ENCODE measurements at regions not wholly inside any gene's neighbourhood (a gene's known extent, or its start where the extent isn't known, plus 50 kb on each side); places are given as distances from the start of the nearest gene placed in this dataset.

DNA sequence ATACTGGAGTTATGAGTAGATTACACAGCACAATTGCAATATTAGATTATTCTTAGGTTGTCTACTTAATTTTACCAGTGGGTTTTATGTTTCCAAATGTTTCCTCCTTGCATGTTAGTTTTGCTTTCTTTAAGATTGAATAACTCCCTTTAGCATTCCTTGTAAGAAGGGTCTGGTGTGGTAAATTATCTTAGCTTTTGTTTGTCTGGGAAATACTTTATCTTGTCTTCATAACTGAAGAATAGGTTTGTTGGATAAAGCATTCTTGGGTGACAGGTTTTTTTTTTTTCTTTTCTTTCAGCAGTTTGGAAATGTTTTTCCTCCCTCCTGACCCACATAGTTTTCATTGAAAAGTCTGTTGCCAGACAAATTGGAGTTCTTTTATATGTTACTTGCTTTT lies 531.1 kb downstream of the ANXA1 start:
- TF ChIP-seq, protein P1, sequence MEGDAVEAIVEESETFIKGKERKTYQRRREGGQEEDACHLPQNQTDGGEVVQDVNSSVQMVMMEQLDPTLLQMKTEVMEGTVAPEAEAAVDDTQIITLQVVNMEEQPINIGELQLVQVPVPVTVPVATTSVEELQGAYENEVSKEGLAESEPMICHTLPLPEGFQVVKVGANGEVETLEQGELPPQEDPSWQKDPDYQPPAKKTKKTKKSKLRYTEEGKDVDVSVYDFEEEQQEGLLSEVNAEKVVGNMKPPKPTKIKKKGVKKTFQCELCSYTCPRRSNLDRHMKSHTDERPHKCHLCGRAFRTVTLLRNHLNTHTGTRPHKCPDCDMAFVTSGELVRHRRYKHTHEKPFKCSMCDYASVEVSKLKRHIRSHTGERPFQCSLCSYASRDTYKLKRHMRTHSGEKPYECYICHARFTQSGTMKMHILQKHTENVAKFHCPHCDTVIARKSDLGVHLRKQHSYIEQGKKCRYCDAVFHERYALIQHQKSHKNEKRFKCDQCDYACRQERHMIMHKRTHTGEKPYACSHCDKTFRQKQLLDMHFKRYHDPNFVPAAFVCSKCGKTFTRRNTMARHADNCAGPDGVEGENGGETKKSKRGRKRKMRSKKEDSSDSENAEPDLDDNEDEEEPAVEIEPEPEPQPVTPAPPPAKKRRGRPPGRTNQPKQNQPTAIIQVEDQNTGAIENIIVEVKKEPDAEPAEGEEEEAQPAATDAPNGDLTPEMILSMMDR (conservative IDR thresholded peaks at IDR 0.05; ENCODE audit: low read length) = no peak
- TF ChIP-seq EZH2phosphoT487 (IDR thresholded peaks at IDR 0.05; ENCODE audit: borderline replicate concordance, low read depth, low read length) = no peak

All from OCI-LY7 (cell line).